Vagina (tissue), 2 donors: ENCODE measurements at regions not wholly inside any gene's neighbourhood (a gene's known extent, or its start where the extent isn't known, plus 50 kb on each side); places are given as distances from the start of the nearest gene placed in this dataset.

Source experiments
- DNase-seq, 2 donors: peaks; one replicate each; pipeline ENCODE4 v3.0.0-alpha.2; 2017; ENCODE audit errors: extremely low spot score in 2 of 2
- H3K27ac ChIP-seq: fragments of 200-600 bp; sonication (generic); one replicate; pipeline ENCODE4 v1.5.1; 2019
- H3K27me3 ChIP-seq: fragments of 200-600 bp; sonication (generic); one replicate; pipeline ENCODE4 v1.5.1; 2019
- H3K36me3 ChIP-seq, 2 donors: fragments of 200-600 bp; sonication (generic); one replicate each; pipeline ENCODE4 v1.5.1; 2017 to 2019
- H3K4me1 ChIP-seq: fragments of 200-600 bp; sonication (generic); one replicate; pipeline ENCODE4 v1.5.1; 2019
- H3K4me3 ChIP-seq, 2 donors: fragments of 200-600 bp; sonication (generic); 1 replicate in 1 of 2; 2 replicates in 1 of 2; pipeline ENCODE4 v1.5.1; 2016 to 2019
- H3K9me3 ChIP-seq: fragments of 200-600 bp; sonication (generic); one replicate; pipeline ENCODE4 v1.5.1; 2019
- CTCF ChIP-seq, 3 experiments: fragments of 450-650 bp in 2 of 3; fragments of 200-600 bp in 1 of 3; sonication (generic) in 1 of 3; IDR thresholded peaks; one replicate each; pipeline ENCODE4 v1.5.1; 2017 to 2019; ENCODE audit warnings: antibody characterized with exemption in 3 of 3, mild to moderate bottlenecking in 2 of 3, moderate library complexity in 2 of 3
- POLR2A ChIP-seq, 2 donors: fragments of 450-650 bp; IDR thresholded peaks; one replicate each; pipeline ENCODE4 v1.6.1; 2017; ENCODE audit warnings: antibody characterized with exemption in 2 of 2, mild to moderate bottlenecking in 2 of 2, moderate library complexity in 2 of 2
- POLR2AphosphoS5 ChIP-seq, 2 donors: sonication (generic); formaldehyde crosslinking; IDR thresholded peaks; one replicate each; pipeline ENCODE4 v1.9.0; 2017; ENCODE audit warnings: antibody characterized with exemption in 2 of 2, mild to moderate bottlenecking in 2 of 2, low read depth in 1 of 2; ENCODE audit not compliant: insufficient read depth in 1 of 2
- intact Hi-C: fragments of 100-400 bp; cut with DNase I; formaldehyde crosslinking; loops from one replicate; pipeline ENCODE4 v1.15.1; 2023

- intact Hi-C loops: no loop called here
Observed at GRCh38 chr10:78751716-78752115, 317.1 kb upstream of the ZMIZ1 start.

GRCh38 chr10:78752221-78752620 is 316.5 kb upstream of the ZMIZ1 start:
- TF ChIP-seq POLR2AphosphoS5 (IDR thresholded peaks at IDR 0.05; ENCODE audit: insufficient read depth in 1 of 2, low read depth in 1 of 2) (no peak), POLR2A (IDR thresholded peaks at IDR 0.05) (no peak), CTCF (IDR thresholded peaks at IDR 0.05) (no peak)

More at GRCh38 chr10:78751716-78752115, 317.1 kb upstream of the ZMIZ1 start:
- TF ChIP-seq POLR2AphosphoS5 (IDR thresholded peaks at IDR 0.05; ENCODE audit: insufficient read depth in 1 of 2, low read depth in 1 of 2): no peak
- no peak for TF ChIP-seq POLR2A (IDR thresholded peaks at IDR 0.05)
- no peak for TF ChIP-seq CTCF (IDR thresholded peaks at IDR 0.05)
- Histone ChIP-seq H3K4me3 (no peak overlapping the region), H3K27ac (no peak overlapping the region), H3K4me1 (peaks cover 19% of the 10 kb centered on the region), H3K27me3 (no peaks in the 10 kb centered on the region), H3K36me3 (no peaks in the 10 kb centered on the region), H3K9me3 (no peaks in the 10 kb centered on the region)
- no peak for DNase-seq

GRCh38 chr10:78752708-78753107 is 316.1 kb upstream of the ZMIZ1 start:
- no peak for DNase-seq
- Histone ChIP-seq H3K27me3 (no peaks in the 10 kb centered on the region), H3K9me3 (no peaks in the 10 kb centered on the region), H3K4me1 (peaks cover 29% of the 10 kb centered on the region), H3K27ac (no peak overlapping the region), H3K36me3 (no peaks in the 10 kb centered on the region), H3K4me3 (no peak overlapping the region)
- no peak for TF ChIP-seq CTCF (IDR thresholded peaks at IDR 0.05)
- no peak for TF ChIP-seq POLR2AphosphoS5 (IDR thresholded peaks at IDR 0.05; ENCODE audit: insufficient read depth in 1 of 2, low read depth in 1 of 2)
- TF ChIP-seq POLR2A (IDR thresholded peaks at IDR 0.05): no peak
- intact Hi-C loops: no loop called here

More at GRCh38 chr10:78752221-78752620, 316.5 kb upstream of the ZMIZ1 start:
- Histone ChIP-seq H3K9me3 (no peaks in the 10 kb centered on the region), H3K27me3 (no peaks in the 10 kb centered on the region), H3K27ac (no peak overlapping the region), H3K36me3 (no peaks in the 10 kb centered on the region), H3K4me3 (no peak overlapping the region), H3K4me1 (peaks cover 24% of the 10 kb centered on the region)
- intact Hi-C loops: no loop called here
- DNase-seq: no peak

GRCh38 chr10:78754269-78755062 is 314.3 kb upstream of the ZMIZ1 start:
- H3K4me3 ChIP-seq: no peak overlapping the region
- DNase-seq: no peak
- H3K9me3 ChIP-seq: no peaks in the 10 kb centered on the region
- H3K36me3 ChIP-seq: no peaks in the 10 kb centered on the region
- intact Hi-C loops: no loop called here
- no peaks in the 10 kb centered on the region for H3K27me3 ChIP-seq
- no peak overlapping the region for H3K27ac ChIP-seq
- TF ChIP-seq CTCF (IDR thresholded peaks at IDR 0.05) (no peak), POLR2A (IDR thresholded peaks at IDR 0.05) (no peak), POLR2AphosphoS5 (IDR thresholded peaks at IDR 0.05; ENCODE audit: insufficient read depth in 1 of 2, low read depth in 1 of 2) (no peak)
- peaks cover 33% of the 10 kb centered on the region for H3K4me1 ChIP-seq

- Histone ChIP-seq H3K9me3 (no peaks in the 10 kb centered on the region), H3K4me1 (peaks cover 33% of the 10 kb centered on the region), H3K27ac (peak overlapping the region; percentile 81), H3K36me3 (no peaks in the 10 kb centered on the region), H3K27me3 (no peaks in the 10 kb centered on the region), H3K4me3 (no peak overlapping the region)
- TF ChIP-seq POLR2A (IDR thresholded peaks at IDR 0.05) (no peak), CTCF (IDR thresholded peaks at IDR 0.05) (no peak), POLR2AphosphoS5 (IDR thresholded peaks at IDR 0.05; ENCODE audit: insufficient read depth in 1 of 2, low read depth in 1 of 2) (no peak)
- intact Hi-C loops: no loop called here
- no peak for DNase-seq
Observed at GRCh38 chr10:78755063-78755701, 313.6 kb upstream of the ZMIZ1 start.
